Parathyroid adenoma (tissue), 2 donors: ENCODE measurements at regions not wholly inside any gene's neighbourhood (a gene's known extent, or its start where the extent isn't known, plus 50 kb on each side); places are given as distances from the start of the nearest gene placed in this dataset.
"Not testable (repeated sequence)": the region's sequence is repeated elsewhere in the genome, so short reads cannot be mapped to it uniquely, and the experiment has no call there.

Source experiments
- H2AFZ ChIP-seq: fragments of 300-600 bp; sonication (generic); one replicate; pipeline ENCODE4 v1.7.0; 2017; ENCODE audit warnings: antibody characterized with exemption, mild to moderate bottlenecking
- H3K27ac ChIP-seq: fragments of 300-600 bp; sonication (generic); one replicate; pipeline ENCODE4 v1.7.0; 2017
- H3K27me3 ChIP-seq: fragments of 300-600 bp; sonication (generic); one replicate; pipeline ENCODE4 v1.7.0; 2017; ENCODE audit warnings: low read length; ENCODE audit not compliant: control insufficient read depth, insufficient read depth
- H3K36me3 ChIP-seq: fragments of 300-600 bp; sonication (generic); one replicate; pipeline ENCODE4 v1.7.0; 2017; ENCODE audit warnings: low read length; ENCODE audit not compliant: control insufficient read depth, insufficient read depth
- H3K4me1 ChIP-seq: fragments of 300-600 bp; sonication (generic); one replicate; pipeline ENCODE4 v1.7.0; 2017; ENCODE audit warnings: control low read depth
- H3K4me2 ChIP-seq: fragments of 300-600 bp; sonication (generic); one replicate; pipeline ENCODE4 v1.7.0; 2017; ENCODE audit warnings: low read length
- H3K4me3 ChIP-seq: fragments of 300-600 bp; sonication (generic); one replicate; pipeline ENCODE4 v1.7.0; 2017; ENCODE audit warnings: low read depth, low read length
- H3K79me2 ChIP-seq: fragments of 300-600 bp; sonication (generic); one replicate; pipeline ENCODE4 v1.7.0; 2017; ENCODE audit warnings: control low read depth
- H3K9ac ChIP-seq: fragments of 300-600 bp; sonication (generic); one replicate; pipeline ENCODE4 v1.7.0; 2017; ENCODE audit warnings: mild to moderate bottlenecking
- H3K9me3 ChIP-seq: fragments of 300-600 bp; sonication (generic); one replicate; pipeline ENCODE4 v1.7.0; 2017; ENCODE audit warnings: low read length; ENCODE audit not compliant: control insufficient read depth
- TF ChIP-seq, protein P1 (sequence below): fragments of 300-600 bp; sonication (generic); IDR thresholded peaks from one replicate; pipeline ENCODE4 v1.7.0; 2017; ENCODE audit warnings: antibody characterized with exemption, mild to moderate bottlenecking
- donor health status: primary hyperparathyroidism.

- H3K79me2 ChIP-seq, H3K27ac ChIP-seq, H3K4me1 ChIP-seq, H3K9ac ChIP-seq, H3K36me3 ChIP-seq, H3K9me3 ChIP-seq, H3K4me2 ChIP-seq, H3K27me3 ChIP-seq, H3K4me3 ChIP-seq, H2AFZ ChIP-seq: not testable (repeated sequence)
These were observed 111.4 kb upstream of the METTL9 start for GRCh38 chr16:21487956-21488355.

DNA sequence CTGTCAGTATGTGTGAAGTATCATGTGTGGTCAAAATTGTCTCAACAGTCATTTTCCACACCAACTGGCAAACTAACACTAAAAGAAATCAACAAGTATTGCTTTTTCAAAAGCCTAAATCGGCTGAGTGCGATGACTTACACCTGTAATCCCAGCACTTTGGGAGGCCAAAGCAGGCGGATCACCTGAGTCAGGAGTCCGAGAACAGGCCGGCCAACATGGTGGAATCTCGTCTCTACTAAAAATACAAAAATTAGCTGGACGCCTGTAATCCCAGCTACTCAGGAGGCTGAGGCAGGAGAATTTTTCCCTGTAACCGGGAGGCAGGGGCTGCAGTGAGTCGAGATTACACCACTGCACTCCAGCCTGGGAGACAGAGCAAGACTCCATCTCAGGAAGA lies 100.3 kb upstream of the METTL9 start:
- not testable (repeated sequence) for H3K27ac ChIP-seq, H3K4me1 ChIP-seq, H3K4me2 ChIP-seq, H3K9me3 ChIP-seq, H3K27me3 ChIP-seq, H3K4me3 ChIP-seq, H3K36me3 ChIP-seq, H2AFZ ChIP-seq, H3K9ac ChIP-seq, H3K79me2 ChIP-seq

DNA sequence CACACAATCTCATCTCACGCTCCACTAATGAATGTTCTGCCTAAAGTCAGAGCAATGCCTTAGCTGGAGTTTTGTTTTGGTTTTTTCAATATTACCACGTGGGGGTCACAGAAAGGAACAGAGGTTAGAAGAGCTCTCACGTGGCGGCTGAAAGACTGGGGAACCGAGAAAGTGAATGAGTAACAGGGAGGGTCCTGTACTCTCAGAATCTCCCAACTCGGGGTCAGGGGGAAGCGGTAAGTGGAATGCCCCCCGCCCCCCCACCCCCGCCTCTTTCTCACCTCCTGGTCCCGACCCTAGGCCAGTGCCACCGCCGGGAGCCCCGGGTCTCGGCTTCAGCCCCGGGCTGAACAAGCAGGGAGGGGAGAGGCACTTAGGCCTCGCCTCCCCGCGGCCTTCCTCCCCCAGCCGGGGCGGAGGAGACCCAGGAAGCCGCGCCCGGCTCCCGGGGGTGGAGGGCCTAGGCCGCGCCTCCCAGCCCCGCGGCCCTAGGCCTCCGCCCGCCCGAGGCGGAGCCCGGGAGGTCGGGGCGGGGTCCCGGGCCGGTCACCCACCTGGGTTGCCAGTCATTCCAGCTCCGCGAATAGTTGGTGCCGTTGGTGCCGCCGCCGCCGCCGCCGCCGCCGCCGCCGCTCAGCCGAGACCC lies 98.0 kb upstream of the METTL9 start:
- Histone ChIP-seq H3K9ac (peak overlapping the region; percentile 93), H3K27ac (peak overlapping the region; percentile 97)
- H3K36me3 ChIP-seq: not testable (repeated sequence)

DNA sequence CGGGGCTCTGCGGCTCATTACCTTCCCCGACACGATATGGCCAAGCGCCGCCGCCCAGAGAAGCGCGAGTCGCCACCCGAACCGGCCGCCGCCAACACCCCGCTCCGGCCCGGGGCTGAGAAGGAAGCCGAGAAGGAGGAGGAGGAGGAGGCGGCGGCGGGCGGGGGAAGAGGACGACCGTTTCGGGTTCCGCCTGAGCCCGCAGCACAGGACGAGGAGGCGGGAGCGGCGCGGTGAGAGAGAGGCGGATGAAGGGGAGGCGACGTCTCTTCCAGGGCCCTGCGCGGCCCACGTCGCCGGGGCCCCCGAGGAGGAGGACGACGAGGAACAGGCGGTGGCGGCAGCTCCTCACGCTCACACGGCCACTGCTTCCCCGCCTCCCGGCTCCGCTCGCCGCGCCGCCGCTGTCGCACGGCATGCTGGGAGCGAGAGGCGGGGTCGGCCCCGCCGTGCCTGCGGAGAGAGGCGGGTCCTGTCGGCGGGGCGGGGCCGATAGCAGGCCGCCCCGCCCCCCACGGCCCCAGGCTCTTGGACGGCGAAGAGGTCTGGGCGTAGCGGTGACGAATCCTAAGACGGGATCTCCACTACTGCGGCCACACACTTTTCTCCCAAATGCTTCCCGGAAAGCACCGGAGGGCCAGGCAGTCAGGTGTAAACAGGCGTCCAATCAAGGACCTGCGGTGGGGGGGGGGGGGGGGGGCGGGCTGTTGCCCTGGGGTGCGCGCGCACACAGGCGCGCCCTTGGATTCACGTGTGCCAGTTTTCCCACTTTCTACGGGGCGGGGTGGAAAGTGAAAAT lies 97.3 kb upstream of the METTL9 start:
- Histone ChIP-seq H3K4me3 (peak overlapping the region; percentile 92), H2AFZ (peak overlapping the region; percentile 99), H3K4me2 (peak overlapping the region; percentile 58), H3K27me3 (no peaks in the 10 kb centered on the region), H3K36me3 (no peaks in the 10 kb centered on the region), H3K9ac (peak overlapping the region; percentile 93), H3K27ac (peak overlapping the region; percentile 97), H3K9me3 (no peaks in the 10 kb centered on the region), H3K79me2 (no peaks in the 10 kb centered on the region), H3K4me1 (no peaks in the 10 kb centered on the region)
- TF ChIP-seq, protein P1, sequence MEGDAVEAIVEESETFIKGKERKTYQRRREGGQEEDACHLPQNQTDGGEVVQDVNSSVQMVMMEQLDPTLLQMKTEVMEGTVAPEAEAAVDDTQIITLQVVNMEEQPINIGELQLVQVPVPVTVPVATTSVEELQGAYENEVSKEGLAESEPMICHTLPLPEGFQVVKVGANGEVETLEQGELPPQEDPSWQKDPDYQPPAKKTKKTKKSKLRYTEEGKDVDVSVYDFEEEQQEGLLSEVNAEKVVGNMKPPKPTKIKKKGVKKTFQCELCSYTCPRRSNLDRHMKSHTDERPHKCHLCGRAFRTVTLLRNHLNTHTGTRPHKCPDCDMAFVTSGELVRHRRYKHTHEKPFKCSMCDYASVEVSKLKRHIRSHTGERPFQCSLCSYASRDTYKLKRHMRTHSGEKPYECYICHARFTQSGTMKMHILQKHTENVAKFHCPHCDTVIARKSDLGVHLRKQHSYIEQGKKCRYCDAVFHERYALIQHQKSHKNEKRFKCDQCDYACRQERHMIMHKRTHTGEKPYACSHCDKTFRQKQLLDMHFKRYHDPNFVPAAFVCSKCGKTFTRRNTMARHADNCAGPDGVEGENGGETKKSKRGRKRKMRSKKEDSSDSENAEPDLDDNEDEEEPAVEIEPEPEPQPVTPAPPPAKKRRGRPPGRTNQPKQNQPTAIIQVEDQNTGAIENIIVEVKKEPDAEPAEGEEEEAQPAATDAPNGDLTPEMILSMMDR: no peak

More for the DNA sequence above, 98.0 kb upstream of the METTL9 start:
- not testable (repeated sequence) for H3K9me3 ChIP-seq, H3K79me2 ChIP-seq, H3K4me1 ChIP-seq, H3K27me3 ChIP-seq
- peak overlapping the region; percentile 58 for H3K4me2 ChIP-seq
- H2AFZ ChIP-seq: peak overlapping the region; percentile 99
- peak overlapping the region; percentile 92 for H3K4me3 ChIP-seq

DNA sequence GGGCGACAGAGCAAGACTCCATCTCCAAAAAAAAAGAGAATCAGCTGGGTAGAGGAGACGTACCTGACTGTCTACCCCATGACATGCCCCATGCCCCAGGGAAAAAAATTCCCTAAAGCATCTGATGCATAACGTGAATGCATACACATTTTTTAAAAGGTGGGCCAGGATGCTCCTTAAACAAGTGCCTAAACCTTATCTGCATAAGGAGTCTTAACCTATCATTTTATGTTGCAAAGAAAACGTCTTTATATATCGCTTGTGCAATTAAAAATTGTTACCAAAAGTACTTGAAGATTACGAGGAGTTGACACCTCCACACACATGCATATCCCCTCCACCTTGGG lies 95.8 kb upstream of the METTL9 start:
- not testable (repeated sequence) for H3K27ac ChIP-seq, H3K9ac ChIP-seq, H3K4me2 ChIP-seq, H3K36me3 ChIP-seq, H3K4me1 ChIP-seq, H3K79me2 ChIP-seq, H2AFZ ChIP-seq, H3K4me3 ChIP-seq, H3K9me3 ChIP-seq, H3K27me3 ChIP-seq

- H3K79me2 ChIP-seq, H3K36me3 ChIP-seq, H3K4me1 ChIP-seq, H3K27ac ChIP-seq, H2AFZ ChIP-seq, H3K27me3 ChIP-seq, H3K4me2 ChIP-seq, H3K4me3 ChIP-seq, H3K9me3 ChIP-seq, H3K9ac ChIP-seq: not testable (repeated sequence)
These were observed 95.2 kb upstream of the METTL9 start for GRCh38 chr16:21503941-21504832.

DNA sequence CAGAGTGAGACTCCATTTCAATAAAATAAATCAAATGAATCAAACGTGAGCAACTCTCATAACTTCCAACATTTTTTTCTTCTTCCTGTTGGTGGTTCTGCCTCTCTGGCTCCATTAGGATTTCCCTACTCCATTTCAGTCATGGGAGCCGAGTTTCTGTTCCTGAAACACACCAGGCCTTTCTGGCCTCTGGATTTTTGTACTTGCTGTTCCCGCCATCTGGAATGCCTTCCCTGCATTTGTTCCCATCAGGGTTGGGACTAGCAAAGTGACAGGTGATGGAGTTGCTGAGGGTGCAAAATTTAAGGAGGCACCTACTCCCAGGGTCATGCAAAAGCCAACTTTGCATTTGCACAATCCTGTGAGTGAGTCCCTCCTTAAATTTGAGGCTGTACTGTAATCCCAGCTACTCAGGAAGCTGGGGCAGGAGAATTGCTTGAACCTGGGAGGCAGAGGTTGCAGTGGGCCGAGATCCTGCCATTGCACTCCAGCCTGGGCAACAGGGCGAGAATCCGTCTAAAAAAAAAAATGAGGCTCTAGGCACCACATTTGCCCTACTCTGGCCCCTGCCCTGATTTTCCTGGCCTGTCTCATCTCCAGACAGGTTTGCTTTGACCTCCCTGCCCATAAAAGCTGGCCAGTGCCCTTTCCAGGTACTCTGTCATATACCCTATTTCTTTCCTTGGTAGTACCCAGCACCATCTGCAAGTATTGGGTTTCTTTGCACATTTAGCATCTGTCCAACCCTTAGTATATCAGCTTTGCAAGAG lies 93.4 kb upstream of the METTL9 start:
- H3K4me2 ChIP-seq, H3K9me3 ChIP-seq, H3K4me1 ChIP-seq, H3K27me3 ChIP-seq, H3K27ac ChIP-seq, H3K79me2 ChIP-seq, H3K4me3 ChIP-seq, H3K36me3 ChIP-seq, H2AFZ ChIP-seq, H3K9ac ChIP-seq: not testable (repeated sequence)

DNA sequence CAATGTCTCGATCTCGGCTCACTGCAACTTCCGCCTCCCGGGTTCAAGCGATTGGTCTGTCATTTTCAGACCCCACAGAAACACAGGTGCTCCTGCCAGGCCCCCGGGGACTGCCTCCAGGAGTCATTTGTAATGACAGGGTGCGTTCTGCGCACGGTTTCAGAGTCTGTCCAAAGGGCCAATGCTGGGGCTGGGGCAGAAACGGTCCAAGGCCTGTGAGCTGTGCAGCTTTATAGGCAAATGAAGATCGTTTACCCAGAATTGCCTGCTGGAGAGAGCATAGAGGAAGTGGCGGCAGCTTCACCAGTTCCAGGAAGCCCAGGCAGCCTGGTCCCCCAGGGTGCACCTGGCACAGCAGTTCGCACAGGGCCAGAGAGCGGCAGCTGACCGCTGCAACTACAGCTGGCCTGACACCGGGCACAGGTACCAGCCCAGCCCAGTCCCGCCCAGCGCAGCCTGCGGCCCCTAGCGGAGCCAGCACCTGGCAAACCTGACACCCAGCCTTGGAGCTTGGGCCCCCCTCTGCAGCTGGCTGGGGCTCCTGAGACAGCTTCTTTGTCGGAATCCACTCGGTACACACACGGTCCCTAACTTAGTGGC lies 92.4 kb upstream of the METTL9 start:
- H3K4me2 ChIP-seq, H3K4me3 ChIP-seq, H3K4me1 ChIP-seq, H3K27me3 ChIP-seq, H2AFZ ChIP-seq, H3K36me3 ChIP-seq, H3K9ac ChIP-seq, H3K27ac ChIP-seq, H3K9me3 ChIP-seq: not testable (repeated sequence)
- peaks cover 14% of the 10 kb centered on the region for H3K79me2 ChIP-seq

- H3K4me2 ChIP-seq, H3K4me1 ChIP-seq, H3K9ac ChIP-seq, H3K27ac ChIP-seq, H2AFZ ChIP-seq, H3K27me3 ChIP-seq, H3K4me3 ChIP-seq, H3K36me3 ChIP-seq, H3K9me3 ChIP-seq: not testable (repeated sequence)
- peaks cover 21% of the 10 kb centered on the region for H3K79me2 ChIP-seq
These were observed 91.6 kb upstream of the METTL9 start for GRCh38 chr16:21507631-21508305.
